MM.1S (cell line): ENCODE measurements at regions not wholly inside any gene's neighbourhood (a gene's known extent, or its start where the extent isn't known, plus 50 kb on each side); places are given as distances from the start of the nearest gene placed in this dataset.

ENCODE experiments used
- DNase-seq: peaks from one replicate; pipeline ENCODE4 v3.0.0-alpha.2; 2015
- H2AFZ ChIP-seq: fragments of 300-600 bp; sonication (generic); 2 replicates; pipeline ENCODE4 v1.6.0; 2016; ENCODE audit warnings: antibody characterized with exemption, low read length
- H3F3A ChIP-seq: fragments of 300-600 bp; sonication (generic); 2 replicates; pipeline ENCODE4 v1.6.1; 2016; ENCODE audit warnings: mild to moderate bottlenecking, antibody characterized with exemption, low read length, moderate library complexity, mixed read lengths; ENCODE audit not compliant: insufficient read depth
- H3K27ac ChIP-seq: fragments of 300-600 bp; sonication (generic); 2 replicates; pipeline ENCODE4 v1.5.1; 2016; ENCODE audit warnings: mild to moderate bottlenecking, low read length
- H3K27me3 ChIP-seq: fragments of 300-600 bp; sonication (generic); replicated peaks from 2 replicates; pipeline ENCODE4 v1.6.0; 2016; ENCODE audit warnings: low read length; ENCODE audit not compliant: insufficient read depth
- H3K36me3 ChIP-seq: fragments of 300-600 bp; sonication (generic); replicated peaks from 2 replicates; pipeline ENCODE4 v1.6.1; 2016; ENCODE audit warnings: mild to moderate bottlenecking, low read length, mixed read lengths; ENCODE audit not compliant: insufficient read depth
- H3K4me1 ChIP-seq: fragments of 300-600 bp; sonication (generic); 2 replicates; pipeline ENCODE4 v1.6.1; 2016; ENCODE audit warnings: low read length, mixed read lengths
- H3K4me2 ChIP-seq: fragments of 300-600 bp; sonication (generic); 2 replicates; pipeline ENCODE4 v1.6.0; 2016; ENCODE audit warnings: low read depth, low read length
- H3K4me3 ChIP-seq: fragments of 300-600 bp; sonication (generic); 2 replicates; pipeline ENCODE4 v1.5.1; 2016; ENCODE audit warnings: low read length, mixed read lengths
- H3K79me2 ChIP-seq: fragments of 300-600 bp; sonication (generic); 2 replicates; pipeline ENCODE4 v1.6.1; 2016; ENCODE audit warnings: mixed run types, low read length, mixed read lengths
- H3K9ac ChIP-seq: fragments of 300-600 bp; sonication (generic); 2 replicates; pipeline ENCODE4 v1.6.1; 2016; ENCODE audit warnings: low read length, mixed read lengths
- H3K9me2 ChIP-seq: fragments of 300-600 bp; sonication (generic); replicated peaks from 2 replicates; pipeline ENCODE4 v1.6.1; 2016; ENCODE audit warnings: mild to moderate bottlenecking, low read length, mixed read lengths; ENCODE audit not compliant: insufficient read depth
- H3K9me3 ChIP-seq: fragments of 300-600 bp; sonication (generic); replicated peaks from 2 replicates; pipeline ENCODE4 v1.6.1; 2016; ENCODE audit warnings: mild to moderate bottlenecking, low read length, mixed read lengths; ENCODE audit not compliant: insufficient read depth
- H4K20me1 ChIP-seq: fragments of 300-600 bp; sonication (generic); 2 replicates; pipeline ENCODE4 v1.6.1; 2016; ENCODE audit warnings: mild to moderate bottlenecking, low read length, moderate library complexity, mixed read lengths; ENCODE audit not compliant: insufficient read depth
- EZH2 ChIP-seq: fragments of 300-600 bp; sonication (generic); optimal IDR thresholded peaks from 2 replicates; pipeline ENCODE3; 2017; ENCODE audit warnings: low read depth, mild to moderate bottlenecking, antibody characterized with exemption, low read length, mixed read lengths
- EZH2phosphoT487 ChIP-seq: fragments of 300-600 bp; sonication (generic); IDR thresholded peaks from 2 replicates; pipeline ENCODE4 v1.6.1; 2018; ENCODE audit warnings: antibody characterized with exemption, low read length
- TF ChIP-seq, protein P1 (sequence below): fragments of 300-600 bp; sonication (generic); IDR thresholded peaks from 2 replicates; pipeline ENCODE4 v1.5.1; 2016; ENCODE audit warnings: antibody characterized with exemption, low read length, mixed read lengths

DNA sequence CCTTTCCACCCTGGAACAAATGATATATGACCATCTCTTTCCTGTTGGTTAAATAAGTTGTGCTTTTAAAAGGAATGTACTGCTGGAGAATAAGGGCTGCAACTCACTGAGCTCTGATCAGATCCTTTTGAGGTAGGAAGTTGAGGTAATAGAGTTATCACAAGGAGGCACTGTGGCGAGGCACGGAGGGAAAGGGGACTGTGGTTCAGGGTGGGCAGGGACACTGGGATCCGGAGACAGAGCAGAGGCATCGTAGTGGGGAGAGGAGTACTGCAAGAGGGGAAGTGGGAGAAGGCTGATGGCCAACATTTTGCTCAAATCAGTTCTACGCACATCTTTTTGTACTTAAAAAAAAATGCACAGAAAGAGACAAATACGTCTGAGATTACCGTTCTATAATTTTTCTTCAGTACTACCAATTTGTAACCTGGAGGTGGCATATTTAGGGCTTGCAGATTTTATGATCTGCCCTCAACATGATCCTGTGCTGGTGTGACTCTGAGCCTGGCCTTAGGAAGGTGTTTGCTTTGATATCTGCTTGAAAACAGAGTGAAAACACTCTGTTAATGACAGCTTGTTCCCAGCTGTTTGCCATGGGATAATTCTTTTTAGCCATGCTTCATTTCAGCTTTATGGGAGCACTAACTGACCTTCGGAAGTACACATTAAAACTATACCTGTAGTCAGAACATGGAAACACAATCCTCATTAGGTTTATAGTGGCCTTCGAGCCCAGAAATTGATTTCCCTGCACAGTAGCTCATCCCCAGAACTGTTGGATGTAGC lies 168.1 kb downstream of the KCNE4 start:
- no peaks in the 10 kb centered on the region for H3K4me1 ChIP-seq
- H3K27ac ChIP-seq: no peak overlapping the region
- no peaks in the 10 kb centered on the region for H3K36me3 ChIP-seq
- no peak overlapping the region for H3K4me2 ChIP-seq
- DNase-seq: no peak
- H3F3A ChIP-seq: no peaks in the 10 kb centered on the region
- H3K79me2 ChIP-seq: no peaks in the 10 kb centered on the region
- no peaks in the 10 kb centered on the region for H4K20me1 ChIP-seq
- no peak for TF ChIP-seq EZH2phosphoT487
- no peak for TF ChIP-seq EZH2
- TF ChIP-seq, protein P1, sequence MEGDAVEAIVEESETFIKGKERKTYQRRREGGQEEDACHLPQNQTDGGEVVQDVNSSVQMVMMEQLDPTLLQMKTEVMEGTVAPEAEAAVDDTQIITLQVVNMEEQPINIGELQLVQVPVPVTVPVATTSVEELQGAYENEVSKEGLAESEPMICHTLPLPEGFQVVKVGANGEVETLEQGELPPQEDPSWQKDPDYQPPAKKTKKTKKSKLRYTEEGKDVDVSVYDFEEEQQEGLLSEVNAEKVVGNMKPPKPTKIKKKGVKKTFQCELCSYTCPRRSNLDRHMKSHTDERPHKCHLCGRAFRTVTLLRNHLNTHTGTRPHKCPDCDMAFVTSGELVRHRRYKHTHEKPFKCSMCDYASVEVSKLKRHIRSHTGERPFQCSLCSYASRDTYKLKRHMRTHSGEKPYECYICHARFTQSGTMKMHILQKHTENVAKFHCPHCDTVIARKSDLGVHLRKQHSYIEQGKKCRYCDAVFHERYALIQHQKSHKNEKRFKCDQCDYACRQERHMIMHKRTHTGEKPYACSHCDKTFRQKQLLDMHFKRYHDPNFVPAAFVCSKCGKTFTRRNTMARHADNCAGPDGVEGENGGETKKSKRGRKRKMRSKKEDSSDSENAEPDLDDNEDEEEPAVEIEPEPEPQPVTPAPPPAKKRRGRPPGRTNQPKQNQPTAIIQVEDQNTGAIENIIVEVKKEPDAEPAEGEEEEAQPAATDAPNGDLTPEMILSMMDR: no peak
- no peak overlapping the region for H3K9ac ChIP-seq
- H3K9me2 ChIP-seq: no peaks in the 10 kb centered on the region
- H3K27me3 ChIP-seq: no peaks in the 10 kb centered on the region
- H3K9me3 ChIP-seq: no peaks in the 10 kb centered on the region
- H2AFZ ChIP-seq: no peak overlapping the region
- no peak overlapping the region for H3K4me3 ChIP-seq

DNA sequence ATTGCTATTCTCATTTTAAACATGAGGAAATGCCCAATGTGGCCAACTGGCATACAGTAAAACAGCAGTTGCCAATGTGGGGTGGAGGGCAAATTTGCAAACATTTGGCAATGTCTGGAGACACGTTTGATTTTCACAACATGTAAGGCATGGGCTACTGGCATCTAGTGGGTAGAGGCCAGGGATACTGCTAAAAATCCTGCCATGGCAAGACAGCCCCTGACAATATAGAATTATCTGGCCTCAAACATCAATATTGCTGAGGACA lies 168.6 kb downstream of the KCNE4 start:
- no peaks in the 10 kb centered on the region for H3K36me3 ChIP-seq
- no peaks in the 10 kb centered on the region for H3K4me1 ChIP-seq
- H3K27me3 ChIP-seq: no peaks in the 10 kb centered on the region
- no peak for DNase-seq
- no peaks in the 10 kb centered on the region for H3K9me3 ChIP-seq
- H3K4me2 ChIP-seq: no peak overlapping the region
- no peaks in the 10 kb centered on the region for H3K79me2 ChIP-seq
- H3F3A ChIP-seq: no peaks in the 10 kb centered on the region
- no peaks in the 10 kb centered on the region for H3K9me2 ChIP-seq
- TF ChIP-seq EZH2 (no peak), EZH2phosphoT487 (no peak)
- TF ChIP-seq, protein P1: no peak
- H3K27ac ChIP-seq: no peak overlapping the region
- no peak overlapping the region for H2AFZ ChIP-seq
- no peak overlapping the region for H3K4me3 ChIP-seq
- H4K20me1 ChIP-seq: no peaks in the 10 kb centered on the region
- no peak overlapping the region for H3K9ac ChIP-seq

DNA sequence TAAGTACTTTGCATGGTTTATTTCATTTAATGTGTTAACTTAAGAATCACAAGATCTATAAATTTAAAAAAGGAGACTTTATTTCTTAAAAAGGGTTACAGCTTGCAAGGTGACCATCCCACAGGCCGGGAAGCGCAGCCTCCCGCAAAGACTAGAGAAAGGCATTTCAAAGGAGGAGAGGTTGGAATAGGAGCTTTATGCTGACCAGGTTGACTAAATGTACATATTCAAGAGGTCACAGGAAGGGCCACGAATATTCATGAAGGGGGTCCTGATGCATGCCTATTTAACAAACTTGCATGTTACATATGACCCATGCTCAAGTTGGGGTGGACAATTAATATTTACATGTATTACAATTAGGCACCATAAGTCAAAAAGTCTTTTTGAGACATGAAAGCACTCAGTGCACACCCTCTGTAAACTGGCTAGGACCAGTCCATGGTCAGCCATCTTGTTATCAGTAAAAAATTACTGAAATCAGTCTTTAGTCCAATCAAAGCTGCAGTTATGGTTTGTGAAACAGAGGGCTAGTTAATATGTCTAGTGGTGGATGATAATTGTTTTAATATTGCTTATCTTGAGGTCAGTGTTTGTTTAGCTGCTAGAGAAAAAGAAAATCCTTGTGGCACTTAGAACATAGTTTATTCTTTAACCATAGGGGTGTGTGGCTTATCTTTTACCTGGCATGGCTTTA lies 169.3 kb downstream of the KCNE4 start:
- H3K4me2 ChIP-seq: no peak overlapping the region
- no peaks in the 10 kb centered on the region for H3K27me3 ChIP-seq
- no peak overlapping the region for H3K9ac ChIP-seq
- H3K36me3 ChIP-seq: no peaks in the 10 kb centered on the region
- no peaks in the 10 kb centered on the region for H3K9me3 ChIP-seq
- no peak for DNase-seq
- no peak for TF ChIP-seq EZH2
- TF ChIP-seq, protein P1: no peak
- no peak for TF ChIP-seq EZH2phosphoT487
- H4K20me1 ChIP-seq: no peaks in the 10 kb centered on the region
- H3K27ac ChIP-seq: no peak overlapping the region
- no peak overlapping the region for H3K4me3 ChIP-seq
- H3K9me2 ChIP-seq: no peaks in the 10 kb centered on the region
- no peaks in the 10 kb centered on the region for H3K4me1 ChIP-seq
- H2AFZ ChIP-seq: no peak overlapping the region
- H3F3A ChIP-seq: no peaks in the 10 kb centered on the region
- H3K79me2 ChIP-seq: no peaks in the 10 kb centered on the region
